Cardiac muscle cell (in vitro differentiated cells and primary cell): ENCODE measurements at regions not wholly inside any gene's neighbourhood (a gene's known extent, or its start where the extent isn't known, plus 50 kb on each side); places are given as distances from the start of the nearest gene placed in this dataset.

Experiments used
- DNase-seq, 2 donors: peaks; one replicate each; pipeline versions ENCODE4 v3.0.0 to v3.0.0-alpha.2; 2010 to 2017; ENCODE audit warnings: low read depth in 1 of 2, low spot score in 1 of 2
- H3K27ac ChIP-seq: fragments of 200-600 bp; sonication (generic); 2 replicates; pipeline ENCODE4 v1.5.1; 2016
- H3K27me3 ChIP-seq: fragments of 200-600 bp; sonication (generic); 2 replicates; pipeline ENCODE4 v1.6.0; 2016; ENCODE audit warnings: control low read depth
- H3K36me3 ChIP-seq: fragments of 200-600 bp; sonication (generic); 2 replicates; pipeline ENCODE4 v1.5.1; 2016; ENCODE audit warnings: control low read depth
- H3K4me1 ChIP-seq: fragments of 200-600 bp; sonication (generic); 2 replicates; pipeline ENCODE4 v1.8.1; 2017; ENCODE audit warnings: low read depth, mild to moderate bottlenecking, mixed run types
- H3K4me3 ChIP-seq: fragments of 200-600 bp; sonication (generic); 2 replicates; pipeline ENCODE4 v1.5.1; 2016; ENCODE audit warnings: mild to moderate bottlenecking
- H3K9me3 ChIP-seq: fragments of 200-600 bp; sonication (generic); 2 replicates; pipeline ENCODE4 v1.5.1; 2017; ENCODE audit warnings: low read depth, mild to moderate bottlenecking, control low read depth
- CTCF ChIP-seq: IDR thresholded peaks from 2 replicates; pipeline ENCODE4 v1.5.1; 2012; ENCODE audit warnings: low read depth, mild to moderate bottlenecking, low read length

DNA sequence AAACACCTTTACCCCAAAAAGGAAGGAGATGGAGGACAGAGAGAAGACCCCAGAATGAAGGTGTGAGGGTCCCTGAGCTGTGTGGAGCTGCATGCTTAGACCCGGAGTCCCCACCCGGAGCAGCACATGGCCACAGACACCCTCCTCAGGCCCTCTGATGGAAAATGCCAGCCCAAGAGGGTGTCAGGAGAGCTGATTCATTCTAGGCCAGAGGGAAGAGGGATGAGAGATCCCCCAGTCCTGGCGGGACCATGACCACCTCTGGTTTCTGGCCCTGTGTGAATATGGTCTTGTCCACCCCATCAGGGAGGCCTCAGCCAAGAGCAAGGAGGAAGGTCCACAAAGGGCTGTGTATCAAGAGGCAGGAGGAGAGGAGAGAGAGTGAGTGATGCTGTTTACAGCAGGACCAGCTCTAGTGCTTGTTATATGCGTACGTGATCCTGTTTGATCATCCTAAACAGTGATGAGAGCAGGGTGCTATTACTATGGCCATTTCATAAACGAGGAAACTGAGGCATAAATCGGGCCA lies 186.6 kb upstream of the HAAO start:
- Histone ChIP-seq H3K9me3 (no peaks in the 10 kb centered on the region), H3K4me1 (peaks cover under 1% of the 10 kb centered on the region), H3K27ac (no peak overlapping the region), H3K4me3 (no peak overlapping the region), H3K27me3 (no peaks in the 10 kb centered on the region), H3K36me3 (no peaks in the 10 kb centered on the region)
- no peak for TF ChIP-seq CTCF
- no peak for DNase-seq

- H3K4me3 ChIP-seq = no peak overlapping the region
These were observed 185.9 kb upstream of the HAAO start for GRCh38 chr2:42978175-42978886.

DNA sequence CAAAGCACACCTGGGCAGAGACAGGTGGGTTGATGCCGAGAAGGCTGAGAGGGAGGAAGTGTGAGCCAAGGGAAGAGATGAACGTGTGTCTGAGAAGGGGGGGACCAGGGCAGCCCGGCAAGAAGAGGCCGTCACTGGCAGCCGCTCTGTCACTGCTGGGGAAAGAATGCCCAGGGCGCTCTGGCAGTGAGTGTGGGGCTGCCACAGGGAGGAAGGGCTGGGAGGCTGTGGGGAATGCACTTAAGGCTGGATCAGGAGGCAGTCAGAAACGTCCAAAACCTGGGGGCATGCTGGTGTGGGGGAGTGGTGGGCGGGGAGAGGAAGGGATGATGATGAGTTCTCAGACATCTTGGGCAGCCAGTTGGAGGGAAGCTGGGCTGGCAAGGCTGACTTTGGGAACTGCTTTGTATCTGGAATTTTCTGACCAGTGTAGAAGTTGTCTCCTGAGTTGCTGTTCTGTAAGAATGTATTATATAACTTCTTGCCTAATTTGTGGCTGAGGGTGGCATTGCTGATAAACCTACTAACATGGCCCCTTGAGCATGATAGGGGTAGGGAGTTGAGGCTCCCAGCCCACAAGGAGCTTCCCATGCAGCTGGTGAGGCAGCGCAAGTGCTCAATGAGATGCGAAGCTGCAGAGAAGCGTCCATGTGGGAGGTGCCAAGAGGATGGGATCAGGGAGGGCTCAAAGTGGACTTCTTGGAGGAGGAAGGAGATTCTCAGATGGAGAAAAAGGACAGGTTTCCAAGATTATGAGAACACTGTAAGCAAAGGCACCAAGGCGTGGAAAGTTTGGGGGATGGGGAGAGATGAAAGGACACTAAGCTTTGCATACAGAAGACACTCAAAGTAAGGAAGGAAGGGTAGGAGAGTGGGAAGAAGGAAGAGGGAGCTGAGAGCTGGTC lies 185.1 kb upstream of the HAAO start:
- no peaks in the 10 kb centered on the region for H3K9me3 ChIP-seq
- no peak for TF ChIP-seq CTCF
- no peak overlapping the region for H3K27ac ChIP-seq
- H3K36me3 ChIP-seq = no peaks in the 10 kb centered on the region
- H3K4me3 ChIP-seq = no peak overlapping the region
- no peaks in the 10 kb centered on the region for H3K27me3 ChIP-seq
- peaks cover 4% of the 10 kb centered on the region for H3K4me1 ChIP-seq
- no peak for DNase-seq

More at GRCh38 chr2:42978175-42978886, 185.9 kb upstream of the HAAO start:
- Histone ChIP-seq H3K9me3 (no peaks in the 10 kb centered on the region), H3K4me1 (peaks cover 4% of the 10 kb centered on the region), H3K27me3 (no peaks in the 10 kb centered on the region), H3K36me3 (no peaks in the 10 kb centered on the region), H3K27ac (no peak overlapping the region)
- no peak for TF ChIP-seq CTCF
- DNase-seq = no peak

DNA sequence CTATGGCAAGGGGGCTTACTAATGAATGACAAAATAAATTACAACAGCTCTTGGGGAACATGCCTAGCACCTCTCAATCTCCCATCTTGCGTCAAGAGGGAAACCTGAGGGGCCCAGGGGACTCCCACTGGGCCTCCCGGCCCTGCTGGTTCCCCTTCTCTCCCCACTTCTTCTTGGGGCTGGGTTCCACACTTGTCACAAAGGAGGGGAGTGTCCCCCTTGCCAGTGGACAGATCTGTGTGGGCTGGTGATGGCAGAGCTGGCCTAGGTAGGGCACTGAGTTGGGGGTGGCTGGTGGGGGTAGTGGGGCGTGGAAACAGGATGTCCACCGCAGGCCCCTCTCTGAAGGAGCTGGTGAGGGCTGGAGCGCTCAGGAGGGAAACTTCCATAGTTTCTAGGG lies 184.0 kb upstream of the HAAO start:
- H3K4me1 ChIP-seq = peaks cover 4% of the 10 kb centered on the region
- no peak overlapping the region for H3K4me3 ChIP-seq

More for the DNA sequence above, 184.0 kb upstream of the HAAO start:
- TF ChIP-seq CTCF = no peak
- Histone ChIP-seq H3K36me3 (no peaks in the 10 kb centered on the region), H3K9me3 (no peaks in the 10 kb centered on the region), H3K27ac (no peak overlapping the region), H3K27me3 (no peaks in the 10 kb centered on the region)
- DNase-seq = no peak
